HepG2 (cell line): ENCODE measurements at regions not wholly inside any gene's neighbourhood (a gene's known extent, or its start where the extent isn't known, plus 50 kb on each side); places are given as distances from the start of the nearest gene placed in this dataset.
"Not testable (repeated sequence)": the region's sequence is repeated elsewhere in the genome, so short reads cannot be mapped to it uniquely, and the experiment has no call there.

ENCODE experiments used
- ATAC-seq: fragments of 200-7000 bp; cut with Tn5 transposase; 3 replicates; pipeline ENCODE4 v1.9.1; 2020; ENCODE audit warnings: mild to moderate bottlenecking, moderate library complexity
- BruUV-seq: library from RNA; stranded (reverse); fragments of 400-500 nt; replicated peaks from 2 replicates; lab custom pipeline; 2021; lab: Mats Ljungman, UMichigan
- CTCF ChIA-PET: fragments of 300-600 bp; formaldehyde crosslinking; extraction: SDS; loops from one replicate; lab custom pipeline; 2021; ENCODE audit warnings: low total read pairs, inconsistent platforms, low intra/inter-chr PET ratio; lab: Yijun Ruan, JAX
- POLR2A ChIA-PET: fragments of 350-600 bp; sonication (Branson Sonifier 250); formaldehyde crosslinking; loops from one replicate; lab custom pipeline; 2020; ENCODE audit warnings: antibody characterized with exemption, inconsistent platforms; lab: Yijun Ruan, JAX
- DNase-seq: peaks from one replicate; pipeline ENCODE4 v3.0.0-alpha.2; 2015; ENCODE audit warnings: low spot score
- FAIRE-seq: peaks from 3 replicates; lab custom pipeline; 2011; peaks lifted over from hg19 to GRCh38; lab: Jason Lieb, UNC
- H2AFZ ChIP-seq: one replicate; pipeline ENCODE4 v1.6.1; 2011; ENCODE audit warnings: low read length, inconsistent platforms
- H3K27ac ChIP-seq: fragments of 300-600 bp; 3 replicates; pipeline ENCODE4 v1.8.0; 2011; ENCODE audit warnings: mixed run types, mild to moderate bottlenecking, mixed read lengths, low read length, inconsistent platforms; ENCODE audit not compliant: insufficient read depth; ENCODE audit errors: extremely low read length
- H3K27me3 ChIP-seq, 2 experiments: fragments of 200-600 bp in 1 of 2; 2 replicates in 1 of 2; 3 replicates in 1 of 2; pipeline versions ENCODE4 v1.6.0 to v1.8.0; 2011; ENCODE audit warnings: low read length in 2 of 2, mild to moderate bottlenecking in 2 of 2, moderate library complexity in 2 of 2, inconsistent platforms in 1 of 2; ENCODE audit not compliant: insufficient read depth in 2 of 2, control insufficient read depth in 1 of 2
- H3K36me3 ChIP-seq, 2 experiments: fragments of 200-600 bp in 1 of 2; replicated peaks in 1 of 2; 2 replicates in 1 of 2; 3 replicates in 1 of 2; pipeline versions ENCODE4 v1.5.1 to v1.8.0; 2011; ENCODE audit warnings: low read length in 2 of 2, inconsistent platforms in 1 of 2; ENCODE audit not compliant: insufficient read depth in 2 of 2, control insufficient read depth in 1 of 2
- H3K4me1 ChIP-seq: 2 replicates; pipeline ENCODE4 v1.5.1; 2012; ENCODE audit warnings: low read length, inconsistent platforms; ENCODE audit not compliant: insufficient read depth
- H3K4me2 ChIP-seq: 2 replicates; pipeline ENCODE4 v1.6.0; 2011; ENCODE audit warnings: low read depth, low read length, inconsistent platforms
- H3K4me3 ChIP-seq, 3 experiments: fragments of 200-600 bp in 1 of 3; sonication (generic), shearing (Covaris generic) in 1 of 3; replicated peaks in 1 of 3; 2 replicates each; pipeline ENCODE4 v1.5.1; 2011 to 2016; ENCODE audit warnings: low read length in 3 of 3, inconsistent platforms in 2 of 3, low read depth in 2 of 3, mild to moderate bottlenecking in 2 of 3, control low read depth in 1 of 3, mixed read lengths in 1 of 3; ENCODE audit not compliant: insufficient read depth in 1 of 3
- H3K79me2 ChIP-seq: one replicate; pipeline ENCODE4 v1.6.1; 2011; ENCODE audit warnings: low read length, inconsistent platforms; ENCODE audit not compliant: insufficient read depth
- H3K9ac ChIP-seq: 2 replicates; pipeline ENCODE4 v1.6.0; 2011; ENCODE audit warnings: mild to moderate bottlenecking, low read depth, low read length, inconsistent platforms; ENCODE audit not compliant: insufficient read depth
- H3K9me3 ChIP-seq: 2 replicates; pipeline ENCODE4 v1.5.1; 2012; ENCODE audit warnings: mild to moderate bottlenecking, low read length
- H4K20me1 ChIP-seq: 2 replicates; pipeline ENCODE4 v1.6.0; 2011; ENCODE audit warnings: inconsistent platforms, mild to moderate bottlenecking, low read length, moderate library complexity; ENCODE audit not compliant: insufficient read depth
- BCLAF1 ChIP-seq: fragments of 450-650 bp; IDR thresholded peaks from 2 replicates; pipeline ENCODE4 v1.6.1; 2017; ENCODE audit warnings: mild to moderate bottlenecking
- CENPT ChIP-seq: sonication (generic); formaldehyde crosslinking; IDR thresholded peaks from 2 replicates; pipeline ENCODE4 v1.8.0; 2022; ENCODE audit warnings: low read depth, mild to moderate bottlenecking, moderate library complexity, missing genetic modification reagents
- MAFK ChIP-seq, 2 experiments: IDR thresholded peaks in 1 of 2; conservative IDR thresholded peaks in 1 of 2; 2 replicates each; pipeline ENCODE4 v1.6.1; 2011; ENCODE audit warnings: improper control_type of control experiment in 2 of 2, low read length in 2 of 2
- ZFP91 ChIP-seq: sonication (generic); formaldehyde crosslinking; IDR thresholded peaks from 2 replicates; pipeline ENCODE4 v1.9.0; 2022; ENCODE audit warnings: missing genetic modification reagents, mild to moderate bottlenecking, borderline replicate concordance
- ZHX2 ChIP-seq, 2 experiments: sonication (generic) in 1 of 2; formaldehyde crosslinking in 1 of 2; IDR thresholded peaks; 2 replicates each; pipeline versions ENCODE4 v1.6.1 to v1.9.0; 2014 to 2022; ENCODE audit warnings: antibody characterized with exemption in 1 of 2, borderline replicate concordance in 1 of 2, inconsistent platforms in 1 of 2, low read depth in 1 of 2, missing genetic modification reagents in 1 of 2
- ZNF567 ChIP-seq: sonication (generic); formaldehyde crosslinking; IDR thresholded peaks from 2 replicates; pipeline ENCODE4 v1.8.1; 2023; ENCODE audit warnings: mild to moderate bottlenecking, missing genetic modification reagents, borderline replicate concordance
- WGBS: methylation state at CpG from one replicate; pipeline ENCODE4 v1.1.6; 2017; ENCODE audit warnings: low lambda C conversion rate; 5-methylcytosine and 5-hydroxymethylcytosine counted together
- in situ Hi-C: cut with HindIII; loops from 2 replicates; pipeline ENCODE4 v1.10.0; 2017; ENCODE audit warnings: low pct_unique_long_range_greater_than_20kb; ENCODE audit not compliant: extremely low pct_ligation_motif_present
- intact Hi-C: fragments of 100-400 bp; cut with micrococcal nuclease; formaldehyde crosslinking; loops from one replicate; pipeline ENCODE4 v1.10.0; 2022; ENCODE audit not compliant: unreplicated experiment
- TF ChIP-seq, protein P1 (sequence below): sonication (generic); formaldehyde crosslinking; IDR thresholded peaks from 2 replicates; pipeline ENCODE4 v1.5.0; 2020; ENCODE audit warnings: missing genetic modification reagents

DNA sequence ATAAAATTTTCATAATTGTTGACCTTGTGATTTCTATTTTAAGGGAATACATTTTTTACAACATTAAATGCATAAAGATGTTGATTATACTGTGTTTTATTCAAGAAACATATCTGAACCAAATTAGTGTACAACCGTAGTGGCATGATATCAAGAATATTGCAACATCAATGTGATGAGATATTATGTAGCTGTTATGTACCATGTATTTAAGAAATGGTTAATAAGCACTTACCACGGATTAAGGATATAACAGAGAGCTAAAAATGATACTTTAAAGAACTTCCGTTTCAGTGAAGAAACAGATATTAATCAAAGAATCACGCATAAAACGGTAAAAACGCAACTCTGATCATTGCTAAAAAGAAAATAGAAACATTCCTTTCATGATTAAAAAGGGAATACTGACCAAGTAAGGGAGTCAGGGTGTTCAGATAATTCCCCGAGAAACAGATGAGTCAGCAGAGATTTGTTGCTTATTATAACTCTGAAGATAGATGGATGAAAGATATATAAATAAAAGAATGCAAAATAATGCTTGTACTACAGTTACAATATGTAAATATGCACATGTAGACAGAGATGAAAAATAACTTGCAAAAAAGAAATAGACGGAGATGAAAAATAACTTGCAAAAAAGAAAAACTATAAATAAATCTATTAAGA is 281.9 kb upstream of the MAF start (continued):
- TF ChIP-seq, protein P1, sequence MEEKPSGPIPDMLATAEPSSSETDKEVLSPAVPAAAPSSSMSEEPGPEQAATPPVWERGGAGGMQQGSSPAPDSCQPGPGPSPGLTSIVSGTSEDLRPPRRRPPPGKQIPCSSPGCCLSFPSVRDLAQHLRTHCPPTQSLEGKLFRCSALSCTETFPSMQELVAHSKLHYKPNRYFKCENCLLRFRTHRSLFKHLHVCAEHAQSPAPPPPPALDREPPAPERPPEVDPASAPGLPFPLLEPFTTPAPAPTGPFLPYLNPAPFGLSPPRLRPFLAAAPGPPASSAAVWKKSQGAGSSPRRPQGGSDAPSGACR (CRISPR knock-in tag): no peak
- no peak for TF ChIP-seq CENPT (CRISPR knock-in tag)
- no peak for TF ChIP-seq BCLAF1
- TF ChIP-seq ZNF567: no peak
- TF ChIP-seq MAFK (conservative IDR thresholded peaks at IDR 0.05 in 1 of 2, IDR thresholded peaks at IDR 0.05 in 1 of 2; ENCODE audit: low read length in 2 of 2): peak; percentile 80 to 90
- TF ChIP-seq ZHX2 (IDR thresholded peaks at IDR 0.05; ENCODE audit: low read depth): no peak
- TF ChIP-seq ZHX2 (CRISPR knock-in tag; IDR thresholded peaks at IDR 0.05; ENCODE audit: borderline replicate concordance): no peak
- no peak for TF ChIP-seq ZFP91 (CRISPR knock-in tag)

- H3K36me3 ChIP-seq, H4K20me1 ChIP-seq, intact Hi-C loops, H3K27ac ChIP-seq, H2AFZ ChIP-seq, BruUV-seq, ATAC-seq, H3K4me2 ChIP-seq, DNase-seq, H3K9me3 ChIP-seq, H3K27me3 ChIP-seq, in situ Hi-C loops, CTCF ChIA-PET, POLR2A ChIA-PET, H3K79me2 ChIP-seq, H3K9ac ChIP-seq, H3K4me1 ChIP-seq, FAIRE-seq, H3K4me3 ChIP-seq: not testable (repeated sequence)
- 57% methylated on average over 9 of the region's 9 CpGs for WGBS
Measured at GRCh38 chr16:79881107-79881506, 280.6 kb upstream of the MAF start.
